ENCODE measurements at regions not wholly inside any gene's neighbourhood (a gene's known extent, or its start where the extent isn't known, plus 50 kb on each side); places are given as distances from the start of the nearest gene placed in this dataset.

GRCh38 chr11:45449036-45449601 is 163.0 kb upstream of the SYT13 start:
- TF ChIP-seq CTCF (IDR thresholded peaks at IDR 0.05) = no peak
- no peak for TF ChIP-seq POLR2A (IDR thresholded peaks at IDR 0.05)
- TF ChIP-seq EP300 (IDR thresholded peaks at IDR 0.05) = no peak
- no peak for TF ChIP-seq POLR2AphosphoS5 (IDR thresholded peaks at IDR 0.05)

Measured in gastroesophageal sphincter (tissue), 3 donors.